Smooth muscle cell of the brain vasculature (primary cell): ENCODE measurements at regions not wholly inside any gene's neighbourhood (a gene's known extent, or its start where the extent isn't known, plus 50 kb on each side); places are given as distances from the start of the nearest gene placed in this dataset.
"Not testable (repeated sequence)": the region's sequence is repeated elsewhere in the genome, so short reads cannot be mapped to it uniquely, and the experiment has no call there.

Experiments
- DNase-seq: peaks from one replicate; pipeline ENCODE4 v3.0.0-alpha.2; 2012; ENCODE audit warnings: low read depth, low spot score

- no peak for DNase-seq
Observed at GRCh38 chr9:108413809-108414208, 442.0 kb downstream of the ACTL7B start.

DNA sequence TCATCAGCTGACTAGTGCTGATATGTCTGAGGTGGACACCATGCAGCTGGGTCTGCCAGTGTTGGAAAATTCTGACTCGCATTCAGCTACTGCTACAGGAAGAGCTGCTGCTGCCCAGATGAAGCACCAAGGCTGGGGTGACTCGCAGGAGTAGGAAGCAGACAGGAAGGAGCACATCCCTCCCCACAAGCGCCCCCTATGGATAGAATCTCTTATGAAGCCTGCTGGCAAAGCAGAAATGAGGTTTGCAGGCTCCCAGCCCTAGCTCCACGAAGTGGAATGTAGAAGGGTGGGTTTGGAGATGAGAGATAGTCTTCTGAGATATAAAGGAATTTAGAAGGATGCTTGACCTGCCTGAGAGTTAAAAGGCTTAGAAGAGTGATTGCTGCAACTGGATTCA is 443.0 kb downstream of the ACTL7B start:
- no peak for DNase-seq

DNA sequence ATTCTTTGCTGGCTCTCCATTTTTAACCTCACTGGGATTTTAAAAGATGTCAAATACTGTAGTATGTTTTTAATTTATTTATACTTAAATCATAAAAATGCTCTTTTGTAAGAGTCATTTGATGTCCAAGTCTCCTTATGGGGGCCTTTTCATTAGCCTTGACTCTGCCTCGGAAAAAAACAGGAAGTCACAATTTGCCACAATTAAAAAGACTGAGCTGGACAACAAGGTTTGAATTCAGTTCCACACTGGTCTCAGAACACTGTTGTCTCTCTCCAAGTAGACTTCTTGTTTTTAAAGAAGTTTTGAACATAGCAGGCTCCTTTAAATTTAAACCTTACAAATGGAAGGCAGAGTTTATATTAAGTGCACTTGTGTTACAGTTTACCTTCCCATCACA is 444.2 kb downstream of the ACTL7B start:
- DNase-seq: no peak

DNA sequence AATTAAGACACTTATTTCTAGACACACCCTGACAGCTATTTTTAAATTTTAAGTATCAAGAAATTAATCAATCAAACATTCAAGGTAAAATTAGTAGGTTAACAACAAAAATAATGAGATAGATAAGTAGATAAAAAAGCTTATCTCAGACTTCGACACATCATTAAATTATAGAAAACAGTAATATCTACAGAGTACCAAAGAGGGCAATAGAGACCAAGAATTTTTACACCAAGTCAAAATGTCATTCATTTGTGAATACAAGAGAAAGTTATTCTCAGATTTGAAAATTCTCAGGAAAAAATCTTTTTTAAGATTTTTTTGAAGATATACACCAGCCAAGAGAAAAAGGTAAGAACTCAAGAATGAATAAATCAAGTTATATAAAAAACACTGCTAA is 445.6 kb downstream of the ACTL7B start:
- DNase-seq: no peak

- DNase-seq: no peak
Observed at GRCh38 chr9:108400297-108400696, 455.5 kb downstream of the ACTL7B start.

DNA sequence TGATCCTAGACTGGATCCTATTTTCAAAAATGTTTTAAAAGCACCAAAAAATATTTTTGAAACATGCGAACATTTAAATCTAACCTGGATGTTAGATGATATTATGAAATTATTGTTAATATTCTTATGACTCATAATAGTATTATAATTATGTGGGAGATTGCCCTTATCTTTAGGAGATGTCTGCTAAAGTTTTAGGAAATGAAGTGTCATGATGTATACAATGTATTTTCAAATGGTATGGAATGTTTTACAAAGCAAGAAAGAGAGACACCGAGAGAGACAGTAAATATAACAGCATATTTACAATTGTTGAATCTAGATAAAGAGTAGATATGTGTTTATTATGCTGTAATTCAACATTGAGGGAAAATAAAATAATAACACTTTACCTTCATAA is 455.9 kb downstream of the ACTL7B start:
- DNase-seq: no peak

DNA sequence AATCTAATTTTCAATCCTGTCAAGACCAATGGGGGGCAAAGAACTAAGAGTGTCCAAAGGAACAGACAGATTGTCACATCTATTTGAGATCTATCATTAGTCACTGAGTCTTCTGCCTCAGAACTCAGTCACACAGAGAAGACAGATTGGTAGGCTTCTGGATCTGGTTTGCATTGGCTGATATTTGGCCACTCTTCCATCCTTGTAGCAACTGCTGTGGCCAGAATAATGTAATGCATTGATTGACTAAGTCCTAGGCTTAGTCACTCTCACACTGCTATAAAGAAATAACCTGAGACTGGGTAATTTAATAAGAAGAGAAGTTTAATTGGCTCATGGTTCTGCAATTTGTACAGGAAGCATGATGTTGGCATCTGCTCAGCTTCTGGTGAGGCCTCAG is 458.5 kb downstream of the ACTL7B start:
- no peak for DNase-seq

- DNase-seq: no peak
Observed at GRCh38 chr9:108396611-108397010, 459.2 kb downstream of the ACTL7B start.

GRCh38 chr9:108396193-108396592 is 459.6 kb downstream of the ACTL7B start:
- no peak for DNase-seq

DNA sequence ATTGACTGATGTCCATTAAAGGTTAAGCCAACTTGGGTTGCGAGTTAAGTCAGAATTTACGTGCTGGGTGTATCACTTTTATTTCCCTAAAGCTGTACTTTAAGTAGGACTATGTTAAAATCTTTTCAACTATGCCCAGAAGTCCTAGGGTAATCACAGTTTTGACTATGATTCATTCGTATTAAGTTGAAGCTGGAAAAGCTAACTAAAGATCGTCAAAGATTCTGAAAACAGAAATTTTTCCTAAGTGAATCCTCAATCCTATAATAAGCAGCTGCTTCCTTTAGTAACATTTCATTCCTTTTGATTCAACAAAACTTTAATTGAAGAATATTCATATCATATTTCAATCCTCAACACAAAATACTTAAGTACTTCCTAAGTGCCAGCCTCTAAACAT is 460.4 kb downstream of the ACTL7B start:
- no peak for DNase-seq

- DNase-seq: no peak
Observed at GRCh38 chr9:108394726-108395125, 461.1 kb downstream of the ACTL7B start.

DNA sequence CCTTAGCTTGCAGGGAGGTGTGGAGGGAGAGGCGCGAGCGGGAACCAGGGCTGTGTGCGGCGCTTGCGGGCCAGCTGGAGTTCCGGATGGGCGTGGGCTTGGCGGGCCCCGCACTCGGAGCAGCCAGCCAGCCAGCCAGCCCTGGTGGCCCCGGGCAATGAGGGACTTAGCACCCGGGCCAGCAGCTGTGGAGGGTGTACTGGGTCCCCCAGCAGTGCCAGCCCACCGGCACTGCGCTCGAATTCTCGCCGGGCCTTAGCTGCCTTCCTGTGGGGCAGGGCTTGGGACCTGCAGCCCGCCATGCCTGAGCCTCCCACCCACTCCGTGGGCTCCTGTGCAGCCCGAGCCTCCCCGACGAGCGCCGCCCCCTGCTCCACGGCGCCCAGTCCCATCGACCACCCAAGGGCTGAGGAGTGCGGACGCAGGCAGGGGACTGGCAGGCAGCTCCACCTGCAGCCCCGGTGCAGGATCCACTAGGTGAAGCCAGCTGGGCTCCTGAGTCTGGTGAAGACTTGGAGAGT is 462.2 kb downstream of the ACTL7B start:
- DNase-seq: not testable (repeated sequence)

GRCh38 chr9:108392877-108393276 is 462.9 kb downstream of the ACTL7B start:
- DNase-seq: no peak

DNA sequence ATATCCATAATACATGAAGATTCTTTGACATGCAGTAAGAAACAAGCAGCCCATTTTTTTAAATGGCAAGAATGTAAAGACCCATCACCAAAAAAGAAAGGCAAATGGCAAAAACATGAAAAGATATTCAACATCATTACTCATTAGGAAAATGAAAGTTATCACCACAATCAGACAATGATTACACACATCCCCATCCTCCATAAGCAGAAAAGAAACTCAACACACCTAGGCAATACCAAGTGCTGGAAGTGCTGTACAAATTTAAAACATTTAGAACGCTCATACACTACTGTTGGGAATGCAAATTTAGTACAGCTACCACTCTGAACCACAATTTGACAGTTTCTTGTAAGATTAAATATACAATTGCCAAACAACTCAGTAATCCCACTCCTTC is 466.7 kb downstream of the ACTL7B start:
- DNase-seq: no peak

- DNase-seq: no peak
Observed at GRCh38 chr9:108386859-108387384, 468.9 kb downstream of the ACTL7B start.

GRCh38 chr9:108386032-108386431 is 469.8 kb downstream of the ACTL7B start:
- DNase-seq: no peak

DNA sequence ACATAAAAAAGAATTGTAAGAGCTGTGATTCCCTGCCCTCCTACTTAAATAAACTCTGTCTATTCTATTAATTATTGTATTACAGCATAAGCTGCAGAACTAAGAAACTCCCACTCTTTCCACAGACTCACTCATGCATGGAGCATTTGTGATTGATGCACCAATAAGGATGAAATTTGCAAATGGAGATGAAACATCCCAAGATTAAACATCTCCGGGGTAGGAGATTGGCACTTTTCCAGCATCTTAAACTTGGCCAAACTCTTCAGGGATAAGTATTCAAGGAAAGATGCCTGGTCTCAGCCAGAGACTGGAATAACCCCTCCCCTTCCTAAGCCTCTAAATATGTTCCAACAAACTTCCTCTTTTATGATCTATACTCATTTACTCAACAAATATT is 472.0 kb downstream of the ACTL7B start:
- no peak for DNase-seq

DNA sequence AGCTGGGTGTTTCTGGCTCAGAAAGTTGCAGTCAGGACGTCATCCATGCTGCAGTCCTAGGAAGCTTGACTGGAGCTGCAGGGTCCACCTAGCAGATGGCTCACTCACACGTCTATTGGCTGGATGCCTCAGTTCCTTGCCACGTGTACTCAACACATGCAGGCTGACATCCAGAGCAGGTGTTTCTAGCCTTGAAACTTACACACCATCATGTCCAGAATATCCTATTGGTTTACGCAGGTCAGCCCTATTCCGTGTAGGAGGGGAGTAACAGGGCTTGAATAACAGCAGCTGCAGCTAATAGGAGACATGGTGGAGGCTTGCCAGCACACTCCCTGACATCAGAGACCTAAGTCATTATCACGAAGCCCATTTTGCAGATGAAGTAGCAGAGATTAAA is 473.5 kb downstream of the ACTL7B start:
- DNase-seq: no peak

DNA sequence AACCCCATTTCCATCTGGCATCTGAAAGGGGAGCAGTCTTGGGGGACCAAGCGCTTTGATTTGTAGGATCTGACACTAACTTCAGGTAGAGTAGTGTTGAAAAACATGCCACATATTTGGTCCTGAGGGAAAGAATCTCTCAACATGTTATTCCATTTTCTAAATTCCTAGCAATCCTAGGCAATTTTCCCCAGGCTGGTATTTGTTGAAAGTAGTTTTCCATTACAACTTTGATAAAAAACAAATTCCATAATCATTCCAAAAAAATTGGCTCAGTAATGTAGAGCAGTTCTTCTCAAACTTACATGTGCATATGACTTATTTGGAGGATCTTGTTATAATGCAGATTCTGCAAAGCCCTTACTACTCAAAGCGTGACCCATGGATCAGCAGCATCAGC is 477.9 kb downstream of the ACTL7B start:
- DNase-seq: no peak

GRCh38 chr9:108377382-108377781 is 478.4 kb downstream of the ACTL7B start:
- no peak for DNase-seq

DNA sequence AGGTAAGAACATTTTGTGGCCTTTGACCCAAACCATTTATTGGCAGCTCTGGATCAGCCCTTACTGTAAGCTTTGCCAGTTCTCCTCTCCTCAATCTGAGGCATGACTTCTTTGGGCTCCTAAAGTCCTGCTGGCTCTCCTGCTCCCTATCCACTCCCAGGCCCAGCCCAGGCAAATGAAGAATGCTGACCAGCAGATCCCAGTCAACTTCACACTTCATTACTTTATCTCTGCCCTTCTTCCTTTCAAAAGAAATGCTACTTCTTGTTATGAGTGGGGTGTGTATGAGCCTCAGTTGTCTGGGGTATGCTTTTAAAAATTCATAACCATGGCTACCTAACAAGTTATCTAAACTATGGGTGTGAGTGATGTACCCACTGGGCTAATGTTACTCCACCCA is 479.6 kb downstream of the ACTL7B start:
- DNase-seq: no peak

DNA sequence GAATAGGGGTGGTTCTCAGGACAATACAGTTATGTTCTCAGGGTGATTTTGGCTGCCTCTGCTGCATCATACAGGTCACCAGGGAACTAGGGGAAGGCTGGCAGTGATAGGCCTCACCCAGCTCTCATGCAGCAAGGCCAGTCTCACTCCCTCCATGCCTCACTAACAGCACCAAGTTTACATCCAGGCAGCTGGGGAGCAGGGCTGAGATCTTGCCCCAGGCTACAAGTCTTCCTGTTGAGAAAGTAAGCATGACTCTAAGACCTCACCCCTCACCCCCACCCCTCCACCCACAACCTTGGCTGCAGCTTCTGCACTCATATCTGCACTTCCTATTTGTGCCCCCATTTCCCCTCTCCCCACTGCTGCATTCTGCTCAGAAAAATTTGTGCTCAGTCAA is 481.2 kb downstream of the ACTL7B start:
- no peak for DNase-seq

DNA sequence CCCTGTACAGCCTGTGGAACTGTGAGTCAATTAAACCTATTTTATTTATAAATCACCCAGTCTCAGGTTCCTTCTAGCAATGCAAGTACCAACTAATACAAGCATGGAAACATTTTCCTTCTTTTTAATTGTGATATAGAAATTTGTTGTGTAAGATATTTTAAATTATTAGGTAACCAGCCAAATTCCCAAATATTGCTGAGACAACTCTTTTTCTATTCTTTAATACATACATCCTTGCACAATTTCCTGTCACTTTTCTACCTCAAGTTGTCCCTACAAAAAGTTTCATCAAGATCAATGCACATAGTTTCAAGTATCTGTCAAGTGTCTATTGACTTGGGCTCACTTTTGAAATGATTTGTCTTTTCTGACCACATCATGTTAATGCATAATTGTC is 488.6 kb downstream of the ACTL7B start:
- DNase-seq: no peak

GRCh38 chr9:108363311-108363710 is 492.5 kb downstream of the ACTL7B start:
- no peak for DNase-seq
